Ovary (tissue), 7 donors: ENCODE measurements at regions not wholly inside any gene's neighbourhood (a gene's known extent, or its start where the extent isn't known, plus 50 kb on each side); places are given as distances from the start of the nearest gene placed in this dataset.

Experiments
- DNase-seq, 5 donors: peaks; one replicate each; pipeline ENCODE4 v3.0.0-alpha.2; 2019 to 2020
- H3K27ac ChIP-seq, 2 donors: fragments of 200-600 bp; one replicate each; pipeline versions ENCODE4 v1.5.1 to v1.8.0; 2019 to 2022
- H3K27me3 ChIP-seq: fragments of 200-600 bp; one replicate; pipeline ENCODE4 v1.8.0; 2022
- H3K36me3 ChIP-seq: fragments of 200-600 bp; sonication (generic); one replicate; pipeline ENCODE4 v1.5.1; 2019
- H3K4me1 ChIP-seq: one replicate; pipeline ENCODE4 v1.8.1; 2013; ENCODE audit warnings: mild to moderate bottlenecking, moderate library complexity; ENCODE audit not compliant: insufficient read depth
- H3K4me3 ChIP-seq: fragments of 200-600 bp; sonication (generic); one replicate; pipeline ENCODE4 v1.5.1; 2017
- H3K9me3 ChIP-seq, 2 donors: fragments of 200-600 bp in 1 of 2; sonication (generic) in 1 of 2; one replicate each; pipeline versions ENCODE4 v1.5.1 to v1.8.1; 2013 to 2019; ENCODE audit warnings: mild to moderate bottlenecking in 1 of 2, moderate library complexity in 1 of 2
- EP300 ChIP-seq: sonication (generic); formaldehyde crosslinking; IDR thresholded peaks from one replicate; pipeline ENCODE4 v1.6.1; 2017; ENCODE audit warnings: antibody characterized with exemption
- POLR2A ChIP-seq: fragments of 450-650 bp; IDR thresholded peaks from one replicate; pipeline ENCODE4 v1.6.1; 2017; ENCODE audit warnings: antibody characterized with exemption, mild to moderate bottlenecking, moderate library complexity
- WGBS, 3 donors: extraction: QIAGEN DNeasy Blood & Tissue Kit in 1 of 3; methylation state at CpG; one replicate each; pipeline versions ENCODE4 v1.1.5 to v1.1.7; 2013 to 2017; 5-methylcytosine and 5-hydroxymethylcytosine counted together
- intact Hi-C, 4 donors: fragments of 100-400 bp; cut with DNase I; formaldehyde crosslinking; loops; one replicate each; pipeline versions ENCODE4 v1.11.0 to v1.15.1; 2022 to 2023
- TF ChIP-seq, protein P1 (sequence below), 3 donors: fragments of 450-650 bp in 2 of 3; fragments of 200-600 bp in 1 of 3; IDR thresholded peaks; one replicate each; pipeline versions ENCODE4 v1.5.1 to v1.8.0; 2016 to 2022; ENCODE audit warnings: antibody characterized with exemption in 3 of 3, mild to moderate bottlenecking in 1 of 3
- donor health status: DM: no; HTN: no; CAD: no; lungs with moderate emphysema.
- donor health status: DM: no; HTN: no; CAD: no.
- donor health status: Bipolar disorder and iron deficiency.
- donor health status: DM: no; HTN: no; CAD: no.
- donor health status: DM: yes; HTN: yes; CAD: no.

DNA sequence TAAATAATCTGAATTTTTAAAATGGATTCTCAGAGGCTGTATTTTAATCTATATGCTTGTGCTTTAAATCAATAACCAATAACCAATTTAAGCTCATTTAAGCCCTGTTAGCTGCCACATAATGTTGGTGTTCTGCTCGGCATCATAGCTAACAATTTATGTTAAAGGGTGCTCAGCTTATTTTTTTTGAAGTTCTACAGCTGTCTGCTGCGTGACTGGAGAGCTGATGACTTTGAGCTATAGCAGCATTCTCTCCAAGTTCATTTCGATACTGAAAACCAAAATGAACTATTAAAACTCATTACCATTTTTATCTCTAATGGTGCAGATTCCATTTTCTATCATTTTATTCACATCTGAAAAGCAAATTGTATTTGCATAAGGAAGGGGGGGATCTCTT is 357.8 kb downstream of the AJAP1 start:
- no peaks in the 10 kb centered on the region for H3K4me1 ChIP-seq
- TF ChIP-seq, protein P1, sequence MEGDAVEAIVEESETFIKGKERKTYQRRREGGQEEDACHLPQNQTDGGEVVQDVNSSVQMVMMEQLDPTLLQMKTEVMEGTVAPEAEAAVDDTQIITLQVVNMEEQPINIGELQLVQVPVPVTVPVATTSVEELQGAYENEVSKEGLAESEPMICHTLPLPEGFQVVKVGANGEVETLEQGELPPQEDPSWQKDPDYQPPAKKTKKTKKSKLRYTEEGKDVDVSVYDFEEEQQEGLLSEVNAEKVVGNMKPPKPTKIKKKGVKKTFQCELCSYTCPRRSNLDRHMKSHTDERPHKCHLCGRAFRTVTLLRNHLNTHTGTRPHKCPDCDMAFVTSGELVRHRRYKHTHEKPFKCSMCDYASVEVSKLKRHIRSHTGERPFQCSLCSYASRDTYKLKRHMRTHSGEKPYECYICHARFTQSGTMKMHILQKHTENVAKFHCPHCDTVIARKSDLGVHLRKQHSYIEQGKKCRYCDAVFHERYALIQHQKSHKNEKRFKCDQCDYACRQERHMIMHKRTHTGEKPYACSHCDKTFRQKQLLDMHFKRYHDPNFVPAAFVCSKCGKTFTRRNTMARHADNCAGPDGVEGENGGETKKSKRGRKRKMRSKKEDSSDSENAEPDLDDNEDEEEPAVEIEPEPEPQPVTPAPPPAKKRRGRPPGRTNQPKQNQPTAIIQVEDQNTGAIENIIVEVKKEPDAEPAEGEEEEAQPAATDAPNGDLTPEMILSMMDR (IDR thresholded peaks at IDR 0.05), result no peak
- TF ChIP-seq POLR2A (no peak), EP300 (no peak)
- no peaks in the 10 kb centered on the region for H3K36me3 ChIP-seq
- 46 to 57% (median 53%) methylated on average over 3 of the region's 3 CpGs for WGBS, 3 donors
- H3K27me3 ChIP-seq, result no peaks in the 10 kb centered on the region
- no peaks in the 10 kb centered on the region for H3K9me3 ChIP-seq
- H3K4me3 ChIP-seq, result no peak overlapping the region
- DNase-seq, result no peak
- intact Hi-C loops, result no loop called here
- H3K27ac ChIP-seq, result no peak overlapping the region

DNA sequence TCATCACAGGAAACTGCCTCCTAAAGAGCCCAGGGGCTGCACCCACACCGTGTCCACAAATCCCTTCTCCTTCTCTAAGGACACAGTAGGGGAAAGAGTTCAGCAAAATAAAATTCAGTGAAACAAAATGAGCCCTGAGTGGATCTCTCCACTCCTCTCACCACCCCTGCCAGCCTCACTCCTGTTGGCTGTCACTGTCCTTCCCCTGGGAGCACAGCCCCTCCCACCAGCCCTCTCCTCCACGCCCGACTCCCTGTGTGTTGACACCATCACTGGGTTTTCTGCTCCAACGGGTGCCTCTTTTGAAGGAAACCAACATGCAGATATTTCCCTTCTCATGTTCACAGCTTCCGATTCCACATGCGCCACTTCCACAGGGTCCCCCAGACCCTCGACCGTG is 356.2 kb downstream of the AJAP1 start:
- 84 to 86% (median 84%) methylated on average over 8 of the region's 8 CpGs for WGBS, 3 donors
- TF ChIP-seq POLR2A, result no peak
- TF ChIP-seq, protein P1 (IDR thresholded peaks at IDR 0.05), result no peak
- TF ChIP-seq EP300, result no peak
- H3K4me1 ChIP-seq, result no peaks in the 10 kb centered on the region
- no peak overlapping the region for H3K4me3 ChIP-seq
- H3K27ac ChIP-seq, result no peak overlapping the region
- H3K27me3 ChIP-seq, result no peaks in the 10 kb centered on the region
- no peaks in the 10 kb centered on the region for H3K36me3 ChIP-seq
- no peak for DNase-seq
- intact Hi-C loops, result no loop called here
- H3K9me3 ChIP-seq, result no peaks in the 10 kb centered on the region

DNA sequence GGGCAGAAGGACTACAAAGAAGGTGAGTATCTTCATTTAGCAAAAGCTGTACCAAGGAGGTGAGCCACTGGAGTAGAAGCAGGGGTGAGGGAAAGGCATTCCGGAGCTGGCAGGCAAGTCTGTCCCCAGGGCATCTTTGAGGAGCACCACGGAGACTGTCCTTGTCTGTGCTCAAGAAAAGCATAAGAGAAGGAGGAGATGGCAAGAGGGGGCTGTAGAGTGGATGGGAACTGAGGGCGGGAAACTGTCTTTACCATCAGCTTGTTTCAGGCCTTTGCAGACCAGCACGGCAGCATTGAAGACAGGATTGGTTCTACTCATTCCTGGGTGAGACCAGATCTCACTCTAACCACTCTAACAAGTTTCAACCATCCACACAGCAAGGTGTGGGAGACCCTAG is 355.8 kb downstream of the AJAP1 start:
- no peaks in the 10 kb centered on the region for H3K36me3 ChIP-seq
- no peaks in the 10 kb centered on the region for H3K9me3 ChIP-seq
- WGBS, 3 donors, result 90 to 91% (median 91%) methylated on average over 4 of the region's 4 CpGs
- no peaks in the 10 kb centered on the region for H3K27me3 ChIP-seq
- TF ChIP-seq, protein P1 (IDR thresholded peaks at IDR 0.05), result no peak
- TF ChIP-seq EP300, result no peak
- TF ChIP-seq POLR2A, result no peak
- H3K4me3 ChIP-seq, result no peak overlapping the region
- no peak for DNase-seq
- H3K27ac ChIP-seq, result no peak overlapping the region
- intact Hi-C loops, result no loop called here
- no peaks in the 10 kb centered on the region for H3K4me1 ChIP-seq

DNA sequence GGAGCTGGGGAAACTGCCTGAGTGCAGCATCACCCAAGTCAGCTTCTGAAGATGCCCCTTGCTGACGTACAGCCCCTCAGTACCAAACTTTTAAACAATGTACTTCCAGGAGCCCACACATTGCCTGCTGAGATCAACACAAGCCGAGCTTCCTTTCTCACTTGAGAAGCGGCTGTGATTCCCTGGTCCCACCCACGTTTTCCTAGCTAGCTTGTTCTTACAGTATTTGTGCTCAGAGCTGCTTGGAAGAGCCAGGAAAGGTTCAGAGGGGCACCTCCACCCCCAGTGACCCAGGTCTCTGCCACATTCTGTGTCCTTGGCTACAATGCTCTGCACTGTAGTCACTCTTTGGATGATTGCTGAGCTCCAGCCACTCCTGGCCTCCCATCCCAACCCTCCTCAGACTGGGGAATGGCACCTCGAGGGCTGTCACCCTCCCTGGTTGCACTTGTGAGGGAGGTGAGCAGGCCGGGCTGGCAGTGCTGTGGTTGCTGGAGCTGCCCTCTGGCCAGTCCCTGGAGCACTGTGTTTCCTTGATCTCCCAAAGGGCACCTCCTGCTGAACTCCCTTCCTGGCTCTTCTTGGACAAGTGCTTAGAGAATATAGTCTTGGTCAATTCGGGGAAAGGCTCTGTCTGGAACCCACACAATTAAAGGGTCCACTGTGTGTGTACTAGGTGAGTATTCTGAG is 355.1 kb downstream of the AJAP1 start:
- no peak overlapping the region for H3K4me3 ChIP-seq
- H3K9me3 ChIP-seq, result no peaks in the 10 kb centered on the region
- 64 to 65% (median 64%) methylated on average over 7 of the region's 7 CpGs for WGBS, 3 donors
- no peaks in the 10 kb centered on the region for H3K27me3 ChIP-seq
- H3K4me1 ChIP-seq, result no peaks in the 10 kb centered on the region
- intact Hi-C loops, result no loop called here
- DNase-seq, result no peak
- TF ChIP-seq EP300, result no peak
- no peak for TF ChIP-seq POLR2A
- TF ChIP-seq, protein P1 (IDR thresholded peaks at IDR 0.05), result no peak
- no peak overlapping the region for H3K27ac ChIP-seq
- no peaks in the 10 kb centered on the region for H3K36me3 ChIP-seq
